Lung (tissue), 11 donors: ENCODE measurements at regions not wholly inside any gene's neighbourhood (a gene's known extent, or its start where the extent isn't known, plus 50 kb on each side); places are given as distances from the start of the nearest gene placed in this dataset.

Experiments used
- ATAC-seq: fragments of 200-7000 bp; cut with Tn5 transposase; one replicate; pipeline ENCODE4 v1.9.1; 2020; ENCODE audit warnings: moderate number of reproducible peaks; ENCODE audit not compliant: insufficient read depth, low FRiP score
- DNase-seq, 3 donors: peaks; one replicate each; pipeline ENCODE4 v3.0.0-alpha.2; 2013 to 2017
- H3K27ac ChIP-seq, 2 donors: one replicate each; pipeline ENCODE4 v1.5.1; 2013; ENCODE audit warnings: mild to moderate bottlenecking in 2 of 2, moderate library complexity in 2 of 2, control low read depth in 1 of 2, inconsistent platforms in 1 of 2, low read depth in 1 of 2, low read length in 1 of 2
- H3K27me3 ChIP-seq, 3 donors: one replicate each; pipeline ENCODE4 v1.5.1; 2013; ENCODE audit warnings: low read length in 2 of 3; ENCODE audit not compliant: control insufficient read depth in 3 of 3, insufficient read depth in 3 of 3
- H3K36me3 ChIP-seq, 4 donors: one replicate each; pipeline ENCODE4 v1.5.1; 2013; ENCODE audit warnings: low read length in 4 of 4, mild to moderate bottlenecking in 1 of 4, moderate library complexity in 1 of 4; ENCODE audit not compliant: control insufficient read depth in 4 of 4, insufficient read depth in 4 of 4
- H3K4me1 ChIP-seq, 5 donors: one replicate each; pipeline ENCODE4 v1.5.1; 2013; ENCODE audit warnings: low read length in 5 of 5, mild to moderate bottlenecking in 2 of 5, moderate library complexity in 1 of 5; ENCODE audit not compliant: control insufficient read depth in 5 of 5, insufficient read depth in 5 of 5
- H3K4me3 ChIP-seq: one replicate; pipeline ENCODE4 v1.5.1; 2013; ENCODE audit warnings: mild to moderate bottlenecking, control low read depth, moderate library complexity
- H3K9ac ChIP-seq, 2 donors: one replicate each; pipeline ENCODE4 v1.5.1; 2013; ENCODE audit warnings: low read length in 2 of 2, control low read depth in 1 of 2; ENCODE audit not compliant: insufficient read depth in 1 of 2
- H3K9me3 ChIP-seq, 4 donors: one replicate each; pipeline ENCODE4 v1.5.1; 2013; ENCODE audit warnings: low read length in 3 of 4, mild to moderate bottlenecking in 1 of 4, moderate library complexity in 1 of 4; ENCODE audit not compliant: control insufficient read depth in 4 of 4, insufficient read depth in 3 of 4
- CTCF ChIP-seq: IDR thresholded peaks from 2 replicates; pipeline ENCODE4 v1.5.1; 2012; ENCODE audit warnings: mild to moderate bottlenecking; ENCODE audit errors: control extremely low read depth, extremely low read depth
- WGBS, 2 donors: extraction: QIAGEN DNeasy Blood & Tissue Kit; methylation state at CpG; one replicate each; pipeline ENCODE4 v1.1.7; 2013; 5-methylcytosine and 5-hydroxymethylcytosine counted together
- donor health status: control.
- donor health status: control.
- donor health status: Bipolar disorder and iron deficiency.
- donor health status: healthy.
- donor health status: DM: yes; HTN: yes; CAD: no.

GRCh38 chr18:22723221-22723620, 209.9 kb upstream of the RBBP8 start:
- TF ChIP-seq CTCF = no peak
- Histone ChIP-seq H3K4me1 (peaks cover 0 to 3% (median 0%) of the 10 kb centered on the region in 5 donors), H3K9ac (no peak overlapping the region), H3K4me3 (no peak overlapping the region), H3K27ac (no peak overlapping the region), H3K9me3 (peaks cover 0 to 2% (median 0%) of the 10 kb centered on the region in 4 donors), H3K27me3 (no peaks in the 10 kb centered on the region), H3K36me3 (no peaks in the 10 kb centered on the region)
- no peak for DNase-seq
- no peak for ATAC-seq
- 89 to 98% methylated on average over 2 of the region's 2 CpGs for WGBS, 2 donors

GRCh38 chr18:22723773-22724172, 209.4 kb upstream of the RBBP8 start:
- ATAC-seq = no peak
- Histone ChIP-seq H3K27me3 (no peaks in the 10 kb centered on the region), H3K9me3 (peaks cover 0 to 2% (median 0%) of the 10 kb centered on the region in 4 donors), H3K4me3 (no peak overlapping the region), H3K36me3 (no peaks in the 10 kb centered on the region), H3K9ac (no peak overlapping the region), H3K4me1 (peaks cover 0 to 1% (median 0%) of the 10 kb centered on the region in 5 donors), H3K27ac (no peak overlapping the region)
- TF ChIP-seq CTCF = no peak
- WGBS, 2 donors = 70 to 84% methylated on average over 2 of the region's 2 CpGs
- DNase-seq = no peak

- Histone ChIP-seq H3K4me3 (no peak overlapping the region), H3K27me3 (no peaks in the 10 kb centered on the region), H3K4me1 (peaks cover 0 to 5% (median 0%) of the 10 kb centered on the region in 5 donors), H3K9ac (no peak overlapping the region), H3K27ac (no peak overlapping the region), H3K36me3 (no peaks in the 10 kb centered on the region), H3K9me3 (peaks cover 0 to 2% (median 0%) of the 10 kb centered on the region in 4 donors)
- WGBS, 2 donors = 83 to 88% methylated on average over 2 of the region's 2 CpGs
- ATAC-seq (no peak), DNase-seq (no peak)
- TF ChIP-seq CTCF = no peak
Observed at GRCh38 chr18:22726469-22726868, 206.7 kb upstream of the RBBP8 start.

GRCh38 chr18:22728016-22728415, 205.1 kb upstream of the RBBP8 start:
- no peak overlapping the region for H3K9ac ChIP-seq
- no peaks in the 10 kb centered on the region for H3K27me3 ChIP-seq
- H3K4me1 ChIP-seq = peaks cover 0 to 5% (median 0%) of the 10 kb centered on the region in 5 donors
- DNase-seq (no peak), ATAC-seq (no peak)
- no peak overlapping the region for H3K27ac ChIP-seq
- no peaks in the 10 kb centered on the region for H3K36me3 ChIP-seq
- peaks cover 0 to 2% (median 0%) of the 10 kb centered on the region in 4 donors for H3K9me3 ChIP-seq
- no peak for TF ChIP-seq CTCF
- H3K4me3 ChIP-seq = no peak overlapping the region
